OCI-M1 (cell line): ENCODE measurements at regions not wholly inside any gene's neighbourhood (a gene's known extent, or its start where the extent isn't known, plus 50 kb on each side); places are given as distances from the start of the nearest gene placed in this dataset.
"Not testable (repeated sequence)": the region's sequence is repeated elsewhere in the genome, so short reads cannot be mapped to it uniquely, and the experiment has no call there.

Experiments used
- DNase-seq: peaks from one replicate; lab custom pipeline; 2025; lab: John Stamatoyannopoulos, UW

GRCh38 chr7:69017208-69017607, 581.1 kb upstream of the AUTS2 start:
- no peak for DNase-seq

- DNase-seq = no peak
Measured at GRCh38 chr7:69018200-69018599, 580.1 kb upstream of the AUTS2 start.

DNA sequence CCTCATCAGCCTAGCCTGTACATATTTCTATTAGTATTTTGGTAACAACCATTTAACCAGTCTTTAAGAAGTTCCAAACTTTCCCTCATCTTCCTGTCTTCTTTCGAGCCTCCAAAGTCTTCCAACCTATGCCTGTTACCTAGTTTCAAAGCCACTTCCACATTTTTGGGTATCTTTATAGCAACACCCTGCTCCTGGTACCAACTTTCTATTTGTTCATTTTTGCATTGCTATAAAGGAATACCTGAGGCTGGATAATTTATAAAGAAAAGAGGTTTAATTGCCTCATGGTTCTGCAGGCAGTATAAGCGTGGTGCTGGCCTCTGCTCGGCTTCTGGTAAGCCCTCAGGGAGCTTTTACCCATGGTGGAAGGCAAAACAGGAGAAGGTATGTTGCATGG, 578.8 kb upstream of the AUTS2 start:
- DNase-seq = no peak

DNA sequence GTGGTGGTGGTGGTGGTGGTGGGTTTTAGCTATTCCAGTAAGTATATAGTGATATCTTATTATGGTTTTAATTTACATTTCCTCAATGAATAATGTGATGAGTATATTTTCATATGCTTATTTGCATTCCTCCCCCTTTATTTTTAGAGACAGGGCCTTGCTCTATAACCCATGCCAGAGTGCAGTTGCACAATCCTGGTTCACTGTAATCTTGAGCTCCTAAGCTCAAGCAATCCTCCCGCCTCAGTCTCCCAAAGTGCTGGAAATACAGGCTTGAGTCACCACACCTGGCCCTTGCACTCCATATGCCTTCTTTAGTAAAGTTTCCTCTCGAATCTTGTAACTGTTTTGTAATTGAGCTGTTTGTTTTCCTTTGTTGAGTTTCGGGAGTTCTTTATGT, 577.7 kb upstream of the AUTS2 start:
- no peak for DNase-seq

- no peak for DNase-seq
Measured at GRCh38 chr7:69025249-69025648, 573.0 kb upstream of the AUTS2 start.

- DNase-seq = no peak
Measured at GRCh38 chr7:69032848-69033247, 565.4 kb upstream of the AUTS2 start.

DNA sequence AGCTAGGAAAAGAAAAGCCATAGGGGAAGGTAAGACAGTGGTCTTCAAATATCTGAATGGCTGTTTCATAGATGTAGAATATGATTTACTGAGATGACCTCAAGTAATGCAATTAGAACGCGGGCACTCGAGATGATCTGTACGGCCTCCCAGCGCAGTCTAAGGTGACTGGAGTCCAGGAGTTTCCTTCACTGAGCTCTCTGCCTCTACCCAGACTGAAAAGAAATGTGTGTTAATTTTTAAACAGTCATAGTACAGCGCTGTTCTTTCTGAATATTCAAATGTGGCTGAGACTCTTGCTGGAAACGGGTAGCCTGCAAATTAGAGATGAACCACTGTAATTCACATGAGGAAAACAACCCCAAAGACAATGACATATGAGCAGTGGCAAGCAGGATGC, 562.4 kb upstream of the AUTS2 start:
- DNase-seq = no peak

GRCh38 chr7:69036301-69036700, 562.0 kb upstream of the AUTS2 start:
- DNase-seq = no peak

DNA sequence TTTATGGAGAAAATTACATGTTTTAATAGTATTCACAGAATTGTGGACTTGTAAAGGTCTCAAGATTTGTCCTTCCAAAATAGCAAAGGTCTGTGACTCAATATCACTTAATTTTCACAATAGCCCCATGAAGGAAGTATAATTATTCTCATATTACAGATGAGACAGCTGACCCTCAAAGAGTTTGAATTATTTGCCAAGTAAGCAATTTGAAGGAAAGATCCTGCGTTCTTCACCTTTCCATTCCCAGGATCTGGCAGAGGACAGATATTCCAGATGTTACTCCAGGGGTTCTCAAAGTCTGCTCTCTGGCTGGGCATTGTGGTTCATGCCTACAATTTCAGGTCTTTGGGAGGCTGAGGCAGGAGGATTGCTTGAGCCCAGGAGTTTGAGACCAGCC, 559.4 kb upstream of the AUTS2 start:
- DNase-seq = no peak

GRCh38 chr7:69042138-69042537, 556.1 kb upstream of the AUTS2 start:
- no peak for DNase-seq

DNA sequence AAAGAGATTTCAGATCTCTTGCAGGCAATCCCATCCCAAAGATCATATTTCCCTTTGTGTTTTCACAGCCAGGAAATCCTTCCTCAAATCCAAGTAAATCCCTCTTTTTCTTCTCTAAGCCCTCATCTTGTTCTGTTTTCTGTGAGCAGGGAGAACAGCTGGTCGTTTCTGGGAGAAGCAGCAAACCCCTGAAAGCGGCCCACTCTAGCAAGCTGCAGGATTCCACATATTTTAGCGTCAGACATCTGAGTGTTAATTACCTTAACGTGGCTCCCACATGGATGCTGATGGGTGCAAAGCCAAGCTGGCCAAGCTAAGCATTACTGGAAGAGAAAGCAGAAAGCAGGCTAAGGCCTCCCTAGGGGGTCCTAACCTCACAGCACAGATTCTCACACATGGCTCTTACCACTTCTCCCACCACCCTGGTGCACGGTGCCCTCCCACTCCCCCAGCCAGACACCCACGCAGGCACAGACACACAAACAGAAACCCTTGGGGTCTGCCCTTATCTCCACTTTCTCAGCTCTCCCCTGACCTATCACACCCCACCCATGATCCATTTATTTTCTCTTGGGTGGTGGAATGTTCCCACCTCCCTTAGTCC, 551.0 kb upstream of the AUTS2 start:
- DNase-seq = no peak

DNA sequence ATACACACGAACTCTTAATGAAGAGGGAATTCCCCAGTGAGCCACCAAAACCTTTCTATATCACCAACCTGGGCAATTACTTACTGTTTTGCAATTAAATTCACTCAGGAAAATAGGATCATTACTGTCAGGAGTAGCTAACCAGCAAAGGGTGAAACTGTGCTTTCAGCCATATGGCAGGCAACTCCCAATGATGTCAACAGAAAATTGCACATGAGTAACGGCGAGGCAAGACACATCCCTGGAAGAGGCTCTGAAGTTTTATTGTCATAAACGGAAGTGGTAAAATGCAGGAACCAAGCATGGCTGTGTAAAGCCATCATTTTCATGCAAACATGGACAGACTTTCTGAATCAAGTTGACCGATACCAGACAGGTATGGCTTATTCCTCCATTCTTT, 548.9 kb upstream of the AUTS2 start:
- no peak for DNase-seq

- no peak for DNase-seq
Measured at GRCh38 chr7:69052447-69052846, 545.8 kb upstream of the AUTS2 start.

DNA sequence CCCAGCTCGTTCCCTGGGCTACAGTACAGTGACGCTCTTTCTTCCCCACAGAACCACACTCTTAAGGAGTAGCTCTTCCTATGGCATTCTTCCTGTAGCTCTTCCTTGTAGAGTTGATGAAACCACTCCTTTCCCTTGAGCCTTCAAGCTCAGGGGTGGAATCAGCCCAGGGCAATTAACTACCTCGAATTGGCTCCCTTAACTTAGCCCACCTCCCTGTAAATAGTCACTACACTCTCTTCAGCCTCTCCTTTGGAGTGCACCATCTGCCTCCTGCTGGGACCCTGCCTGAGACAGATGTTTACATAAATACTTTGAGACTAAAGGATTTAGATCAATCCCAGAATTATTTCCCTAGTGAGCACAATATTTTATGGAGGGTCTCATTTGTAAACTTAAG, 537.8 kb upstream of the AUTS2 start:
- no peak for DNase-seq

- DNase-seq = no peak
Measured at GRCh38 chr7:69062020-69062765, 536.1 kb upstream of the AUTS2 start.

GRCh38 chr7:69067397-69067796, 530.9 kb upstream of the AUTS2 start:
- peak; percentile 17 for DNase-seq

DNA sequence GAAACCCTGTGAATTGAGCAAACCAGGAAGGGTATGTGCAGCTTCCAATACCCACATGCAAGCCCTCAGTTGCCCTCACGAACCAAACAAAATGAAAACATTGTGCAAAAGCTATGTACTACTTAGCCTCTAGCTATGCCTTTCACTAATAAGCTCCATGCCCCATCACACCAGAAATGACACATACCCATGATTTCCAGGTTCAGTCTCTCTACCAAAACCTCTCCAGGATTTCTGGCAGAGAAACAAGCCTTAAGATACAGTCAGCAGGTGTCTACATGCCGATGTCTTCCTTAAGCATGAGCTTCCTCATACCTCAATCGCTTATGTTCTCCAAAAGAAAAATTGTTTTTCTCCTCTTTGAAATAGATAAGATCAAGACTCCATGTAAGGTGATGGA, 527.8 kb upstream of the AUTS2 start:
- DNase-seq = no peak

- DNase-seq = no peak
Measured at GRCh38 chr7:69076566-69076965, 521.7 kb upstream of the AUTS2 start.

DNA sequence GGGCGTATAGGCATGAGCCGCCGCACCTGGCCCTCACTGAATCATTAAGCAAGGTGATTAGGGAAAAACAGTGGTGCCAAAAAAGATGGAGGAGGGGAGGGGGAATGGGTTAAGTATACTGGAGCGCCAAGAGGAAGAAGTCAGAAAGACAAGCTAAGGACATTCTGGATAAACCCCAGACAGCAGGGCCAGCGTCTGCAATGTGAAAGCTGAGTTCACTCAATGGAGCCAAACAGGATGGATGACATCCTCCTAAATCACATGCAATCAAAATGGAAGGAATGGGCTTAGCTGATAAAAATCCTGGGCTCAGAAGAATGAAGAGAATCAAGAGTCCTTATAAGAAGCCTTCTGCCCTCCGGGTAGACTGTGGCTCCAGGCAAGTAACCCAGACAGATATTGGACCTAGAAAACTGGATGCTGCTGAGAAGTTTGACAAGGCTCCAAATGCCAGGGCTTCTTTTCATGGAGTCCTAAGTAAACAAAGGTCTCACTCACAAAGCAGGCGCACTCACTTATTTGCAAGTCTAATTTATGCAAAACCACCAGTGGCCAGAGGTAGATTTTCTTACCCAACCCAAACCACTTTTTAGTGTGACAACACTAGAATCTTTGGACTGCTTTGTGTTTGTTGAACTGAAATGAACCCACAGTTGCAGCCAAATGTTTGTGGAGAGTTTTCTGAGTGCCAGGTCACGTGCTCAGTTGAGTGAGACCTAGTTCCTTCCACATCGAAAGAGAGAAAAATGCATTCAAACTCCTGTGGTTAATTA, 519.1 kb upstream of the AUTS2 start:
- DNase-seq = no peak

GRCh38 chr7:69087281-69087680, 511.0 kb upstream of the AUTS2 start:
- not testable (repeated sequence) for DNase-seq

DNA sequence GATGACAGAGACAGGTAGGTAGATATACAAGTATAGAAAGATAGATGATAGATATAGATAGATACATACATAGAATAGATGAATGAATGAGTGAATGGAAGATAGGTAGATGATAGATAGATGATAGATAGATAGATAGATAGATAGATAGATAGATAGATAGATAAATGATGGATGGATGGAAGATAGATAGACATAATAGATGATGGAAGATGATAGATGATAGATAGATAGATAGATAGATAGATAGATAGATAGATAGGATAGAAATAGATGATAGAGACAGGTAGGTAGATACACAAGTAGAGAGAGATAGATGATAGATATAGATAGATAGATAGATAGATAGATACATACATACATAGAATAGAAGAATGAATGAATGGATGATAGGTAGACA, 510.1 kb upstream of the AUTS2 start:
- no peak for DNase-seq

DNA sequence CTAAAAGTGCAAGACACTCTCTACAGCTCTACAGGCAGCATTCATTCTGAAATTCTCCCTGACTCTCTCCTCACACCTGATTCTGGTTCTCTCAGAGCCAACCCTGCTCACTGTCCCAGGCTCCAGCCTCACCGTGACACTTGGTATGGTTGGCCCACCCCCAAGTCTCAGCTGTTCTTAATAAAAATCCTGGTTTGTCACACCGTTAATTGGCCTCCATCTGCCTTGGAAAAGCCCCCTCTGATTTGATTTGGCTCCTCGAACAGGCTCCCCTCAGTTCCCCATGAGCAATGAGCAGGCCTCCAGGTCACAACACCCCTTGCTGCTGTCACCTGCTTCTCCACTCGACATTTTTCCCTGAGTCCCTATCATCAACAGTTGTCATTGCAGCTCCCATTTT, 507.3 kb upstream of the AUTS2 start:
- no peak for DNase-seq

DNA sequence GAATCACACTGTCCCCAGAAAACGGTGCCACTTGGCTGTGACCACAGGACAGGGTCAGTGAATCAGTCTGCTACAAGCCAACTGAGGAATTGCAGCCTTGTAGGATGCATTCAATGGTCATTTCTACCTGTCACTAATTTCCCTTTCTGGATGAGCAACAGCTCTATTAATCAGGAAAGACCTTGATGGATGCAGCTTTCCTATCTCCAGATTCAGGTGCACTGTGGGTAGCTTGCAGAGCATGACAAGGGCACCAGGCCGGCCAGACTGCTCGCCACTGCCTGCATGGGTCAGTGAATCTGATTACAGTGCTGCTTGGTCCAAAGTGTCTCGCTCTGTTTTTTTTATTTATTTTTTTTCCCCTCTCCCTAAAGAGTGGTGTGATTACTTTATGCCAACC, 506.8 kb upstream of the AUTS2 start:
- DNase-seq = no peak
